NCI-H2171 (cell line): ENCODE measurements at regions not wholly inside any gene's neighbourhood (a gene's known extent, or its start where the extent isn't known, plus 50 kb on each side); places are given as distances from the start of the nearest gene placed in this dataset.
A peak's percentile ranks its signal among the peaks of the same experiment; 100 is the strongest.
"Not testable (repeated sequence)": the region's sequence is repeated elsewhere in the genome, so short reads cannot be mapped to it uniquely, and the experiment has no call there.

Source experiments
- DNase-seq: peaks from one replicate; lab custom pipeline; 2025; lab: John Stamatoyannopoulos, UW

- DNase-seq = no peak
These were observed 81.4 kb upstream of the PODXL start for GRCh38 chr7:131637859-131638258.

- no peak for DNase-seq
These were observed 79.7 kb upstream of the PODXL start for GRCh38 chr7:131636092-131636491.

GRCh38 chr7:131634197-131634596 lies 77.8 kb upstream of the PODXL start:
- not testable (repeated sequence) for DNase-seq

GRCh38 chr7:131633342-131633843 lies 77.0 kb upstream of the PODXL start:
- DNase-seq = no peak

- DNase-seq = no peak
These were observed 74.0 kb upstream of the PODXL start for GRCh38 chr7:131630427-131630826.

GRCh38 chr7:131629217-131629882 lies 72.9 kb upstream of the PODXL start:
- no peak for DNase-seq

GRCh38 chr7:131628634-131629033 lies 72.2 kb upstream of the PODXL start:
- DNase-seq = no peak

- no peak for DNase-seq
These were observed 71.3 kb upstream of the PODXL start for GRCh38 chr7:131627735-131628190.

GRCh38 chr7:131626643-131627042 lies 70.2 kb upstream of the PODXL start:
- no peak for DNase-seq

- no peak for DNase-seq
These were observed 69.5 kb upstream of the PODXL start for GRCh38 chr7:131625817-131626372.

GRCh38 chr7:131625345-131625744 lies 68.9 kb upstream of the PODXL start:
- not testable (repeated sequence) for DNase-seq

GRCh38 chr7:131624536-131624935 lies 68.1 kb upstream of the PODXL start:
- no peak for DNase-seq

GRCh38 chr7:131623154-131623553 lies 66.7 kb upstream of the PODXL start:
- no peak for DNase-seq

GRCh38 chr7:131621652-131622051 lies 65.2 kb upstream of the PODXL start:
- no peak for DNase-seq

- DNase-seq = no peak
These were observed 64.5 kb upstream of the PODXL start for GRCh38 chr7:131620673-131621609.

- no peak for DNase-seq
These were observed 63.2 kb upstream of the PODXL start for GRCh38 chr7:131619336-131620305.

- DNase-seq = no peak
These were observed 62.0 kb upstream of the PODXL start for GRCh38 chr7:131618391-131618790.

- DNase-seq = no peak
These were observed 60.2 kb upstream of the PODXL start for GRCh38 chr7:131616487-131617200.

- no peak for DNase-seq
These were observed 57.5 kb upstream of the PODXL start for GRCh38 chr7:131613909-131614308.

GRCh38 chr7:131610007-131610406 lies 53.6 kb upstream of the PODXL start:
- no peak for DNase-seq

GRCh38 chr7:131608116-131608500 lies 51.7 kb upstream of the PODXL start:
- peak; percentile 55 for DNase-seq
